ENCODE measurements at regions not wholly inside any gene's neighbourhood (a gene's known extent, or its start where the extent isn't known, plus 50 kb on each side); places are given as distances from the start of the nearest gene placed in this dataset.

DNA sequence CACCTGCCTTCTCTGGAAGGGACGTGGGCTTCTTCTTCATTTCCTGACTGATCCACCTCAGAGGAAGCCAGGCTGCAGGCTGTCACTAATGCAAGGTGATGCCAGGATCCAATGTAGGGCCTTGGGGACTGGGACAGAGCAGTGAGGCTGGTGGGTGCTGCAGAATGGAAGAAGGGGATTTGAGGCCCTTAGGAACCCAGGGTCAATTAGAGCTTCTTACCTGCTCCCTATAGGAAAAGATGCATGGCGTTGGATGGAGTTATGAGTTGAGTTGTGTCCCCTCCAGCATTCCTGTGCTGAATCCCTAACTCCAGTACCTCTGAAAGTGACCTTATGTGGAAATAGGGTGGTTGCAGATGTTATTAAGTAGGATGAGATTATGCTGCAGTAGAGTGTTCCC is 190.4 kb downstream of the MIAT start:
- no peak for DNase-seq

DNA sequence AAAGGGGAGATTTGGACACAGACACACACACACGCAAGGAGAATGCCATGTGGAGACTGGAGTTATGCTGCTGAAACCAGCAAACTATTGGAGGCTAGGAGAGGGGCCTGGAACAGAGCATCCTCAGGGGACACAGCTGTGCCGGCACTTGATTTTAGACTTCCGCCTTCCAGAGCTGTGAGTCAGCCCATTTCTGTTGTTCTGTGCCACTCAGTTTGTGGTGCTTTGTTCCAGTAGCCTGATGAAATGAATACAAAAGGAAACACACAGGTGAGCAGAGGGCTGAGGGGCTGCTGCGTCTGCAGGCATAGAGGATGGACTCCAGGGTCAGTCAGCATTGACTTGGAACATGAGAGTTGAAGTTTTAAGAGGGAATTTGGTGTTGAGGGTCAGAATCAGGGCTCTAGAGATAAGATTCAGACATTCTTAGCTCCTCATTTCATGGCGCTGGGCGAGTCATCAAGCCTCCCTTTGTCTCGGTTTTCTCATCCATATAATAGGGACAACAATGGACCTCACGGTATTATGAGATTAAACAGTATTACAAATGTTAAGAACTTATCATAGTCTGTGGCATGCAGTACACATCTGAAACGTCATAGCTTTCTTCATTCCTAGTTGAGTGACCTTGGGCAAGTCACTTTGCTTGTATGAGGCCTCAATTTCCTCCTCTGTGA is 191.0 kb downstream of the MIAT start:
- DNase-seq = no peak

DNA sequence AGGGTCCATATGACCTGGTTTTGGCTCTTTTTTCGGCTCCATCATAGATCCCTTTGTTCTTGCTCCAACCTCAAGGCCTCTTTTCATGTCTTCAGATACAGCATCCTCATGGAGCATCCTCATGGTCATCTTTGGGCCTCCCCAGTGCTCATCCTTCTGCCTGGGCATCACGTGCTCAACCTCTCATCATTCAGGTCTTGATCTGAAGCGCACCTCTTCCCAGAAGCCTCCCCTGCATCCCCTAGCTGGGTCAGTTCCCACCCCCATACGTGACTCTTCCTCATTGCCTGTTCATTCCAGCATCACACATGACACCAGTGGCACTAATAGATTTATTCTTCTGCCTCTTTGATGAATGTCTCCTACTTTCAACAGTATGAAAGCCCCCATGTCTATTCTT is 192.2 kb downstream of the MIAT start:
- no peak for DNase-seq

DNA sequence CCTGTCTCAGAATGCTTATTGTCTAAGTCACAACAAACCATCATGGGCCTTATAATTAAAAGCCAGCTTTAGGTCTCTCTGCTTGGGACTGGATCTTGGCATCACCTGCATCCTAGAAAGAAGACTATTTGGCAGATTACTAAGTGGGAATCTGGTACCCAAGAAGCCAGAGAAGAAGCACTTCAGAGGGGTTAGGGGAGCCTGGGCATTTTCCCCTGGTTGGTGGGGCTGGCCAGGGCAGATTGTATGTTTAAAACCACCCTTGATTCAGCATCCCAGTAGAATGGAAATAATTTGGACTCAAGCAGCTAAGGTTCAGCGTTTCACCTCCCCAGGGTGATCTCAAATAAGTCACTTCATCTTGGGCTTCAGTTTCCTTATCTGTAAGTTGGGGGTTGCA is 193.7 kb downstream of the MIAT start:
- DNase-seq = no peak

DNA sequence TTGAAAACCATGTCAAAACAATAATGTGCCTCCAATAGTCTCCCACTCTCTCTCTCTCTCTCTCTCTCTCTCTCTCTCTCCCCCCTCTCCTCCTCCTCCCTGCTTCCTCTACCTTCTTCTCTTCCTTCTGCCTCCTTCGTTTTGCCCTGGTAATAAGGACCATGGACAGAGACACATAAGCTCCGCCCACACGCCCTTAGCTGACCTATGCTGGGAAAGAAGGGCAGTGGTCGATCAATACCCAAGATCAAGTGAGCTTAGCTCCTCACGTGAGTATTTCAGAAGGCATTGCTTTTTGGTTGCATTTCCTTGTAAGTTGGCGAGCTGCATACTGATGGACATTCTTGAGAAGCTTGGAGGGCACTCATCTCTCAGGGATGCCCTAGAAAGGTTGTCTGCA is 194.8 kb downstream of the MIAT start:
- DNase-seq = no peak

DNA sequence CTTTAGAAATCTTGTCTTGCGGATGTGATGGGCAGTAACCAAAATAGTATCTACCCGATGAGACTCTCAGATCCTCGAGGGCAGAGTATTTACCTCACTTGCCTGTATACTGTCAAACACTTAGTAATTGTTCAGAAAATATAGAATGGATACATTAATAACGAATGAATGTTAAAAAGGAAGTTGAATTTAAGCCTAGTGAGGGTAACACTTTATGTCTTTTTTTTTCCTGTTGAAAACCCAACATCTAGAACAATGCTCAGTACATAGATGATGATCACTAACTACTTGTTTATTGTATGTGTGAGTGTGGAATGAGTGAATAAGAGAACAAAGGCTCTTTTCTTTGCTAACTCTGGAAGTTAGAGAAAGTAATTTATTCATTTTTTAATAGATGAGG is 195.7 kb downstream of the MIAT start:
- DNase-seq = no peak

DNA sequence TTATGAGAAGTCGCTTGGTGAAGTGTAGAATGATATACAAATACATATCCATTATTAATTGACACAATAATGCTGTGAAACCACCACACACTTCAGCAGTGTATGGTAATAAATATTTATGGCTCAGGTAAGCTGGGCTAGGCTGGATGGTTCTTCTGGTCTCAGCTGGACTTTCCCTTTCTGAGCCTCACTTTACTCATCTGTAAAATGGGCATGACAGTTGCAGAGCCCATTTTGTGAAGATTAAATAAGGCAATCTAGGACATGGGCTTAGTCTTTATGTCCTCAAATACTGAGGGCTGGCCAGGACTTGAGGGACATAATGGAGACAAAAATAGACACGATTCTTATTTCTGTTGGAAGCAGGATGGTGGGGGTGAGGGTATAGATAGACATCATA is 196.1 kb downstream of the MIAT start:
- no peak for DNase-seq

DNA sequence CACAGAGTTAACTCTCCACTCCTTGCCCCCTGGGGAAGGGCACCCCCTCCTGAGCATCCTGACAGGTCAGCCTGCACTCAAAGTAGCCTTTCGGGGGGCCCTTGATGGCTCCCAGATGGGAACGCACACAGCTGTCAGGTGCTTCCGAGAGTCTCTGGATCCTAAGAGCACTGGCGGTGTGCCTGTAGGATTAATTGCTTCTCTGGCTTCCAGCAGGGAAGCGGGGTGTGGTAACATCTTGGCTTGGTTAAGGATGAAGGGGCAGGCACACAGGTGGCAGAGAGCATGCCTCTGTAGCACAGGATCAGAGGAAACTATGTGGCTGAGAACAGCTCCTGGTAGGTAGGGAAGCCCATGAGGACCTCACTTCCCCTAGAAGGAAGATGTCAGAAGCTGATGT is 199.8 kb downstream of the MIAT start:
- no peak for DNase-seq

DNA sequence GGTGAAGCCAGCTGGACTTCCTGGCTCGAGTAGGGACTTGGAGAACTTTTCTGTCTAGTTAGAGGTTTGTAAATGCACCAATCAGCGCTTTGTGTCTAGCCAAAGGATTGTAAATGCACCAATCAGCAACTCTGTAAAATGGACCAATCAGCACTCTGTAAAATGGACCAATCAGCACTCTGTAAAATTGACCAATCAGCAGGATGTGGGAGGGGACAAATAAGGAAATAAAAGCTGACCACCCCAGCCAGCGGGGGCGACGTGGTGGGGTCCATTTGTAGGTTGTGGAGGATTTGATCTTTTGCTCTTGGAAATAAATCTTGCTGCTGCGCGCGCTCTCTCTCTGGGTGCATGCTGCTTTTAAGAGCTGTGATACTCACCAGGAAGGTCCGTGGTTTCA is 202.9 kb downstream of the MIAT start:
- DNase-seq = no peak

DNA sequence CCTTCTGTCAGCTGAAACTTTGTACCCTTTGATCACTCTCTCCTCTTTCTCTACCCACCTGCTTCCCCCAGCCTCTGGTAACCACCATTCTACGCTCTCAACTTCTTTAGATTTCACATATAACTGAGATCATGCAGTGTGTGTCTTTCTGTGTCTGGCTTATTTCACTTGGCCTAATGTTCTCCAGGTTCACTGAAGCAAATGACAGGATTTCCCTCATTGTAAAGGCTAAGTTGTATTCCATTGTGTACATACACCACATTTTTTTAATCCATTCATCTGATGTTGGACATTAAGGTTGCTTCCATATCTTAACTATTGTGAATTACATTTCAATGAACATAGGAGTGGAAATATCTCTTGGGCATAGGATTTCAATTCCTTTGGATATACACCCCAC is 207.6 kb downstream of the MIAT start:
- no peak for DNase-seq

DNA sequence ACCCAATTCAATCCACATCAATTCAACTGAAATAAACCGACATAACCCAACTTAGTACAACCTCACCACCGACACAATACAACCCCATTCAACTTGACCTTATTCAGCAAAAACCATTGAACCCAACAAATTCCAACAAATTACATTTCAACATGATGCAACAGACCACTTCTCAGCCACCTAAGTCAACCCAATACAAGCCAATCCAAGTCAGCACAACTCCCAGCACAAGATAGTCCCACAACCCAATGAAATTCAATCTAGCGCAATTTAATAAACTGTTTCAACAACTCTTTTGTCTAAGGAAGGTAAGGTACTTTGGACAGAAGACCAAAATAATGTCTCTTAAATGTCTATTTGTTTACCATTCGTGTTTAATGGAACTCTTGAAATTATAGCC is 226.0 kb downstream of the MIAT start:
- DNase-seq = no peak

DNA sequence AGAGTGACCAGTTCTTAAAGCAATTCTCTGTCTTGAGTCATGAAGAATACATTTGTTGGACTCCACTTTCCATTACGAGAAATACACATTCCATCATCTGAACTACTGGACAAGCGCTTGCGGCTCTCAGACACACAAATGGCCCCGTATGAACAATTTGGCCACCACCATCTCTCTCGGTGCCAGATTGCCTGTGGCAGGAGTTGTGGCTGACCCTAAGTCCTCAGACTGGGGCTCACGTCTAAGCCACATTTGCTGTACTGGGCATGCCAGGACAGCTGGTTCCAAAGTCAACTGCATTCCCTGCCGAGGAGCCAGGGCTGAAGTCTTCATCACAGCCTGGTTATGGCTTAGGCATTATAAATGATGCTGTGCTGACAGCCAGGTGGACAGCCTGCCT is 227.5 kb downstream of the MIAT start:
- no peak for DNase-seq

DNA sequence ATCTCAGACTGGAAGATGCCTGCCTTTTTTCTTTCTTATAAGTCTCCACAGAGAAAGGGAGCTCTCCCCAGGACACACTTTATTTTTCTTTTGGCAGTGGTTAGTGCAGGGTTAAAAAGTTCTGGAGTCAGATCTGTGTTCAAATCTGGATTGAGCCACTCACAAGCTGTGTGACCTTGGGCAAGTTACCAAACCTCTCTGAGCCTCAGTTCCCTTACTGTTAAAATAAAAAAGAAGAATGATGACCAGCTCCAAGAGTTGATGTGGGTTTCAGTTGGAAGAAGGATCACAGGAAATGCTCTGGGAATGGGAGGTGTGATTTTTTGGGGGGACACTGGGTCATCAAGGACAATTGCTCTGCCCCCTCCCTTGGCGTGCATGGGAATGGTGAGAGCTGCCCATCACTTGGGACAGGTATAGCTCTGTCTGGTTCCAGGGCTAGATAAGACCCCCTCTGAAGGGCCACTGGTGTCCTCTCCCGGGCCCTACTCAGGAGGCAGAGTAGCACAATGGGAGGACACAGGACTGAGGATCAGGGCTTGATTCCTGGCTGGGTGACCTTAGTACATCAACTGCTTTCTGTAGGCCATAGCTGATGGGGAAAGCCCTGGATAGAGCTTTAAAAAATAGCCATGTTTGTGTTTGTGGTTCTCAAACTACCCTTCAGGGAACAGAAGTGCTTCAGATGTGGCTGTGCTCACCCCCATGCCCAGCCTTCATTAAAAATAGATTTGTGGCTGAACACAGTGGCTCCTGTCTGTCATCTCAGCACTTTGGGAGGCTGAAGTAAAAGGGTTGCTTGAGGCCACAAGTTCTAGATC is 228.3 kb downstream of the MIAT start:
- DNase-seq = no peak

DNA sequence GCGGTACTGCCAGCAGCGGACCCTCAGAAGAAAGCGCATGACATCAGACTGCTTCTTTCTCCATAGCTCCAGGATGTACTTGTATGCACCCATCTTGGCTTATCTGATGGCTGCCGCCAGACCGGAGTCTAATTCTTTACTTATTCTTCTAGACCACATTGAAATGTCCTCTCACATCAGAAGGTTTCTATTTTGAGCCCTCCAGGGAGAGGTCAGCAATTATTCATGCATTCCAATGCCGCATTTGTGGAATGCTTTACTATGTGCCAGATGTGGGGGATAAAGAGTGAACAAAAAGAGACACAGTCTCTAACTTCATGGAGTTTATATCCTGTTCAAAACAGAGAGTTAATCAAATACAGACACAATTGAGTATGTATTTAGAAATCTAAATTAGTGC is 230.1 kb downstream of the MIAT start:
- no peak for DNase-seq

DNA sequence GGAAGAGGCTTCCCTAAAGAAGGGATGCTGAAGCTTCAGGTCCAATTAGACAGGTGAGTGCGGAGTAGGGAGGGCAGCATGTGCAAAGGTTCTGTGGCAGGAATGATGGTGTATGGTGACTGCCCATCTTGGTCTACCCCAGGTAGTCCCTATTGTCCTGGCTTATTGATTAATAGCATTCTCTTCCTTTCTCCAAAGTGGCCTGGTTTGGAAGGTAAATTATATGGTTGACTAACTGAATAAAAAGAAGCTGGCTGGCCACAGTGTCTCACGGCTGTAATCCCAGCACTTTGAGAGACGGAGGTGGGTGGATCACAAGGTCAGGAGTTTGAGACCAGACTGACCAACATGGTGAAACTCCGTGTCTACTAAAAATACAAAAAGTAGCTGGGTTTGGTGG is 230.5 kb downstream of the MIAT start:
- no peak for DNase-seq

DNA sequence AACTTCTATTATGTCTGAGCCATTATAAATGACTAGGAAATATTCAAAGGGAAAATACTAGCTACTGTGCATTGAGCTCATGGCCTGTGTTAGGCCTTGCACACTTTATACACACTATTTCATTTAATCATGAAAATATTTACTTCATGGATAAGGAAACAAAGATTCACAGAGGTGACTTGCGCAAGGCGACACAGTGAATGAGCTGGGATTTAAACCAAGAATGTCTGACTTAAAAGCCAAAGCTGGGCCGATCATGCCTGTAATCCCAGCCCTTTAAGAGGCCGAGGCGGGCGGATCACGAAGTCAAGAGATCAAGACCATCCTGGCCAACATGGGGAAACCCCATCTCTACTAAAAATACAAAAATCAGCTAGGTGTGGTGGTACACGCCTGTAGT is 231.5 kb downstream of the MIAT start:
- no peak for DNase-seq

DNA sequence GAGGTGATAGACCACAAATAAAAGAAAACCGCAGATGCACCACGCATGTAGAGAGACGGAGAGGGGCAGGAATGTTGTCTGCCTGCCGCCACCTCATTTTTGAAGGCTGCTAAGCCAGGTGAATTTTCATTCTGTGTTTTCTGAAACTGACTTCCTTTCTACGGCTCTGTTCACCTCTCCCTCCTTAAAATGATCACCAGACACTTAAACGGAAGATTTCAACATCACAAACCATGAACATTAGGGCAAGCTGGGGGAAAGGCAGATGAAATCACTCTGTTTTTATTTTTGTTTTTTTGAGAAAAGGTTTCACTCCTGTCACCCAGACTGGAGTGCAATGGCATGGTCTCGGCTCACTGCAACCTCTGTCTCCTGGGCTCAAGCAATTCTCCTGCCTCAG is 232.4 kb downstream of the MIAT start:
- no peak for DNase-seq

DNA sequence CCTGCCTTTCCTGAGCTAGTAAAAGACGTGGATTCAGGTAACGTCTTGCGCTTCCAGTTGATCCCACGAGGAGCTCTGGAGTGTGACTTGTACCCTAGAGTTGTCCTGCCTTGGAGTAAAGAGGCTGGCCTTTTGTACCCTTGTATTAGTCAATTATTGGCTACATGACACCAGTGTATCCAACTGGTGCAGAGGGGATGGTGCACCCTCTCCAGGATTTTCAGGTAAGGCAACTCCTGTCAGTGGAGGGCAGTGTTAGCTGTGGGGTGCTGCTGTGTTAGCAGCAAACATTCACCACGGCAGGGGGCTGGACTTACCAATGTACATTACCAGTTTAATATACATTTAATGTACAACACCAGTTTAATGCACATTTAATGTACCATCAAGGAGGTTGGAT is 233.5 kb downstream of the MIAT start:
- DNase-seq = no peak

DNA sequence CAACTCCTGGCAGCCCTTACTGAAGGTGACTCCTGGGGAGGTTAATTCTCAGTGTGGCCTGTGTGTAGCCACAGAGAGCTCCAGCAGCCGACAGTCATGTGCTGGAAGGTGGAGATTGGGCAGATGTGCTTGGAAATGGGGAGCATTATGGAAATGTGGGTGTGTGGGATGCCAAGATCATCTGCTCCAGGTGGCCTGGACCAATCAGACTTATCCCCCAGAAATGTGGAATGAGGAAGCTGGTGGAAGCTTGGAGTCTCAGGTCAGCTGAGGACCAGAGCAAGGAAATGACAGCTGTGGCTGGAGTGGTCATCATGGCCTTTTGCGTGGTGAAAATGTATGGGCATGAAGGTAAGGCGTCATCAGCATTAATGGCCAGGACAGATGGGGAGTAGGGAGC is 234.0 kb downstream of the MIAT start:
- DNase-seq = no peak

DNA sequence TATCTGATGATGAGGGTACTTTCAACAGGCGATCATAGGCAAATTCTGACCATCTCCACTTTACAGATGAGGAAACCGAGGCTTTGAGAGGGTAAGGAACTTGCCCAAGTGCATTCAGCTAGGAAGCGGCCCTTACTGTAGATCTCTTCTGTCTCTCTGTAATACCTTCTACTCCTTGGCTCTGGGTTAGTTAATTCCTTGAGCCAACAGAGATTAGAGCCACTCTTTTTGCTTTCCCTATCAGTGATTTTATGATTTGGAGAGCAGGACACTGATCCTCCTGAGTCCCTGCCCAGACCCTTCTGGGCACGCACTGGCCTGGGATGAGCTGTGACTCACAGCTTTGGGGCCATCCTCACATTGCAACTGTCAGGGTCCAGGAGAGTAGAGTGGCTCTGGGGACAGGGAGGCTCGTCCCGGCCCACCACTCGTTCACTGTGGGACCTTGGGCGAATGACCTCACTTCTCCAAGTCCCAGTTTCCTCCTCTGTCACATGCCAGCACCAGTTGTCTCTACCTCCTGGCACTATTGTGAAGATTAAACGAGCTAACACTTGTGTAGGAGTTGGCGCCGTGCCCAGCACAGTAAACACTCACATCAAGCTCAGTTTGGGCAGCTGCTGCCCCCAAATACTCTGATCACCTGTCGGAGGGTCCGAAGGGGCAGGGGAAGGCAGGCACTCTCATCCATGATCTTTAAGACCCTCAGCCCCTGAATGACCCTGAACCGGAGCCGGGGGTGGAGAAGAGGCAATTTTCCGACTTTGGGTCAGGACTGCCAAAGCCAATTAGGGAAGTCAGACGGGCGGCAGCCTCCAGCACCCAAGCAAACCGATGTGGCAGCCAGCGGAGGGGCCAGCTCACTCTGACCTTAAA is 235.0 kb downstream of the MIAT start:
- DNase-seq = no peak

DNA sequence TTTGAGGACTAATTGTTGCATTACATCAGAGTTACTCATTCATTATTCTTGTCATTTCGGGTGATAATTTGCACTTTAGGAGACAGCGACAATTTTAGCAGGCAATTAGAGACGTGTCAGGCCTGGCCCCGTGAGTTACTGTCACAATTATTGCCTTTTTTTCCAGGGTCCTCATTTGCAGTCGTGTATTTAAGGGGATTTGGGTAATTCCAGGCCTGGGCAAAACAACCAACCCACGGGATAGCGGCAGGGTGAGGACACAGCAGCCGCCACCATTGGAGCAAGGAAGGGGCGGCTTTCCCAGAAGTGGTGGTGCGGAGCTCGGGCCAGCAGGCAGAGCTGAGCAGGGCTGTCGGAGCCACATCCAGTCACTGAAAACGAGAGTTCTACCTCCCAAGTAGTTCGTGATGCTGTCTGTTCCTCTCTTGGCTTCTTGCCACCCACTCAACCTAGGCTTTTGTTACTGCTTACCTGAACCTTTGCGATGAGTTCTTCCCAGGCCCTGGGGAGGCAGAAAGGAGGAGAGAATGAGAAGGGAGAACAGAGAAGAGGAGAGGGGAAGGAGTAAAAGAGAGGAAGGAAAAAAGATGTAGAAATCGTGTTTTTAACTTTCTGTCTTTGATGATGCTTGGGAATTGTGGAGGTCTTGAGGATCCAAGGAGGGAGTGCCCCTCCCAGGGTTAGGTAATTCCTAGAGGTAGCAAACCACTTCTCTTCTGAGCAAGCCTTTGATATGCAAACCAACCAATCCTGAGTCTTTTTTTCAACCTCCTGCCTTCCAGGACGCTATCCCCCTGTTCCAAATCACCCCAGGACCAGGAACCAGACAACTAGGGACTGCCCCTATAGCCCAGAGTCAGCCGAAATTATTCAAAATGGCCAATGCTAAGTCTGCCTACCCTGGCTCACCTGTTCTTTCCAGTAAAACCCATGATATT is 236.1 kb downstream of the MIAT start:
- DNase-seq = no peak

DNA sequence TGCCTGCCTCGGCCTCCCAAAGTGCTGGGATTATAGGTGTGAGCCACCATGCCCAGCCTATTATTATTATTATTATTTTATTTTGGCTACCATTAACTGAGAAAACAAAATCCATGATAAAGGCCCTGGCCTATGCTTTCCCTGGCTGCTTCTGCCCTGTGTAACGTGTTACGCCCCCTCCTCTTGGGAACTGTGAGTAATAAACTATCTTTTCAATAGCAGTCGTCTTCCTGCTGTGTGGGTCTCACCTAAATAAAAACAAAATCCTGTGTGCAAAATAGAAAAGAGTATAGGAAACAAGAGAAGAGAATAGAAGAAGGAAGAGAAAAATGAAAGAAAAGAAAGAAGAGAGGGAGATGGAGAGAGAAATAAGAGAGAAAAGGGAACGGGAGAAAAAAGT is 237.0 kb downstream of the MIAT start:
- DNase-seq = no peak

All from activated CD4-positive, alpha-beta T cell treated with anti-CD3 and anti-CD28 coated beads, Interleukin-2, Interleukin-6, amounts not matched to agents 100 ng/mL and 50 ng/mL, durations not matched to agents 16 hours and 8 hours (primary cell).